Neural cell (in vitro differentiated cells): ENCODE measurements at regions not wholly inside any gene's neighbourhood (a gene's known extent, or its start where the extent isn't known, plus 50 kb on each side); places are given as distances from the start of the nearest gene placed in this dataset.

Experiments used
- H2AFZ ChIP-seq: fragments of 200-600, 300-800 bp; sonication (generic), shearing (Covaris generic); 2 replicates; pipeline ENCODE4 v1.6.0; 2014; ENCODE audit warnings: low read depth, mild to moderate bottlenecking, antibody characterized with exemption, low read length, moderate library complexity
- H3F3A ChIP-seq: fragments of 200-600 bp; shearing (Covaris generic); 2 replicates; pipeline ENCODE4 v1.6.1; 2016; ENCODE audit warnings: mild to moderate bottlenecking, moderate library complexity, mixed read lengths, antibody characterized with exemption, low read length; ENCODE audit not compliant: insufficient read depth, poor library complexity, severe bottlenecking
- H3K27ac ChIP-seq: fragments of 200-600, 300-800 bp; sonication (generic), shearing (Covaris generic); 2 replicates; pipeline ENCODE4 v1.5.1; 2014; ENCODE audit warnings: mild to moderate bottlenecking, low read length, moderate library complexity
- H3K27me3 ChIP-seq: fragments of 300-800, 200-600 bp; sonication (generic), shearing (Covaris generic); 2 replicates; pipeline ENCODE4 v1.6.0; 2014; ENCODE audit warnings: mild to moderate bottlenecking, low read depth, low read length, moderate library complexity; ENCODE audit not compliant: insufficient read depth
- H3K36me3 ChIP-seq: fragments of 300-800, 200-600 bp; sonication (generic), shearing (Covaris generic); 2 replicates; pipeline ENCODE4 v1.5.1; 2014; ENCODE audit warnings: mild to moderate bottlenecking, antibody characterized with exemption, low read length, moderate library complexity; ENCODE audit not compliant: insufficient read depth
- H3K4me2 ChIP-seq: fragments of 300-800, 200-600 bp; sonication (generic), shearing (Covaris generic); 2 replicates; pipeline ENCODE4 v1.6.0; 2014; ENCODE audit warnings: mild to moderate bottlenecking, low read length
- H3K4me3 ChIP-seq: fragments of 300-800, 200-600 bp; sonication (generic), shearing (Covaris generic); 2 replicates; pipeline ENCODE4 v1.5.1; 2014; ENCODE audit warnings: mild to moderate bottlenecking, low read length, moderate library complexity
- H3K79me2 ChIP-seq: fragments of 200-600 bp; shearing (Covaris generic); replicated peaks from 2 replicates; pipeline ENCODE4 v1.6.0; 2014; ENCODE audit warnings: mild to moderate bottlenecking, low read length, moderate library complexity; ENCODE audit not compliant: insufficient read depth
- H3K9ac ChIP-seq: fragments of 300-800, 200-600 bp; sonication (generic), shearing (Covaris generic); 2 replicates; pipeline ENCODE4 v1.6.1; 2016; ENCODE audit warnings: mild to moderate bottlenecking, low read length, mixed read lengths
- H3K9me2 ChIP-seq: fragments of 200-600 bp; shearing (Covaris generic); 2 replicates; pipeline ENCODE4 v1.6.1; 2016; ENCODE audit warnings: mild to moderate bottlenecking, low read length, mixed read lengths; ENCODE audit not compliant: insufficient read depth
- H3K9me3 ChIP-seq: fragments of 200-600, 300-800 bp; sonication (generic), shearing (Covaris generic); 2 replicates; pipeline ENCODE4 v1.6.1; 2016; ENCODE audit warnings: mild to moderate bottlenecking, mixed run types, low read length, moderate library complexity, mixed read lengths
- H4K20me1 ChIP-seq: fragments of 200-600 bp; shearing (Covaris generic); 2 replicates; pipeline ENCODE4 v1.6.1; 2016; ENCODE audit warnings: mild to moderate bottlenecking, mixed run types; ENCODE audit not compliant: insufficient read depth
- EP300 ChIP-seq: fragments of 450-650 bp; conservative IDR thresholded peaks from 2 replicates; pipeline ENCODE4 v1.6.1; 2014; ENCODE audit warnings: antibody characterized with exemption, mild to moderate bottlenecking, moderate library complexity; ENCODE audit not compliant: poor library complexity, severe bottlenecking
- EZH2 ChIP-seq: fragments of 200-600, 300-800 bp; shearing (Covaris generic), sonication (generic); IDR thresholded peaks from 2 replicates; pipeline ENCODE4 v1.6.1; 2014; ENCODE audit warnings: antibody characterized with exemption, low read length, borderline replicate concordance, mild to moderate bottlenecking; ENCODE audit not compliant: insufficient read depth, poor library complexity, severe bottlenecking
- MXI1 ChIP-seq: fragments of 450-650 bp; conservative IDR thresholded peaks from 2 replicates; pipeline ENCODE4 v1.6.1; 2014; ENCODE audit warnings: antibody characterized with exemption, mild to moderate bottlenecking; ENCODE audit not compliant: poor library complexity, severe bottlenecking
- POLR2AphosphoS5 ChIP-seq: IDR thresholded peaks from 2 replicates; pipeline ENCODE4 v1.6.1; 2012
- RAD21 ChIP-seq: fragments of 450-650 bp; conservative IDR thresholded peaks from 2 replicates; pipeline ENCODE4 v1.6.1; 2014; ENCODE audit warnings: antibody characterized with exemption, mild to moderate bottlenecking, moderate library complexity
- SMC3 ChIP-seq: fragments of 450-650 bp; conservative IDR thresholded peaks from 2 replicates; pipeline ENCODE4 v1.6.1; 2014; ENCODE audit warnings: antibody characterized with exemption, mild to moderate bottlenecking, moderate library complexity; ENCODE audit not compliant: poor library complexity
- TAF1 ChIP-seq: IDR thresholded peaks from 2 replicates; pipeline ENCODE4 v1.6.1; 2012; ENCODE audit warnings: low read depth
- TF ChIP-seq, protein P1 (sequence below): fragments of 450-650 bp; IDR thresholded peaks from 2 replicates; pipeline ENCODE4 v1.5.1; 2014; ENCODE audit warnings: antibody characterized with exemption, mild to moderate bottlenecking, moderate library complexity; ENCODE audit not compliant: poor library complexity, severe bottlenecking
- TF ChIP-seq, protein P2 (sequence below): IDR thresholded peaks from 2 replicates; pipeline ENCODE4 v1.6.1; 2012; ENCODE audit warnings: borderline replicate concordance

DNA sequence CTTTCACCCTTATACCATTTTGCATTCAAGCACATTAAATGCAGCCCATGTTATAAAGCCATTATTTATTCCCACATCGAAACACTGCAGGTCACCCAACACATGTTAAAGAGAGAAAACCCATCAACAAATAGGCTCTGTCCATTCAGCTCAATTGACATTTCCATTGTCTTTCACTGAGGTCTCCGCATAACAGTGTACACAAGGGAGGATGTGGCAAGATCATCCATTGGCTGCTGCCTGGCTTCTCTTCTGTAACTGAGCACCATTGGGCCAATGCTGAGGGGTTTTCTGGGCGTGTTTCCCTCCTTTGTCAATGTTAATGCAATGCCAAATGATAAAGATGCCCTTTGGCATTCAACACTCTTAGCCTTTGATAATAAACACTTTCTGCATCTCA, 278.1 kb upstream of the SP4 start:
- Histone ChIP-seq H2AFZ (no peak overlapping the region), H3K4me2 (no peak overlapping the region), H3K9ac (no peak overlapping the region), H3K27ac (no peak overlapping the region), H3K9me2 (no peaks in the 10 kb centered on the region), H3K9me3 (no peaks in the 10 kb centered on the region), H3K27me3 (no peaks in the 10 kb centered on the region), H3K36me3 (no peaks in the 10 kb centered on the region), H3K79me2 (no peaks in the 10 kb centered on the region), H3K4me3 (no peak overlapping the region), H4K20me1 (no peaks in the 10 kb centered on the region), H3F3A (no peaks in the 10 kb centered on the region)
- no peak for TF ChIP-seq TAF1
- TF ChIP-seq EZH2: no peak
- TF ChIP-seq, protein P1, sequence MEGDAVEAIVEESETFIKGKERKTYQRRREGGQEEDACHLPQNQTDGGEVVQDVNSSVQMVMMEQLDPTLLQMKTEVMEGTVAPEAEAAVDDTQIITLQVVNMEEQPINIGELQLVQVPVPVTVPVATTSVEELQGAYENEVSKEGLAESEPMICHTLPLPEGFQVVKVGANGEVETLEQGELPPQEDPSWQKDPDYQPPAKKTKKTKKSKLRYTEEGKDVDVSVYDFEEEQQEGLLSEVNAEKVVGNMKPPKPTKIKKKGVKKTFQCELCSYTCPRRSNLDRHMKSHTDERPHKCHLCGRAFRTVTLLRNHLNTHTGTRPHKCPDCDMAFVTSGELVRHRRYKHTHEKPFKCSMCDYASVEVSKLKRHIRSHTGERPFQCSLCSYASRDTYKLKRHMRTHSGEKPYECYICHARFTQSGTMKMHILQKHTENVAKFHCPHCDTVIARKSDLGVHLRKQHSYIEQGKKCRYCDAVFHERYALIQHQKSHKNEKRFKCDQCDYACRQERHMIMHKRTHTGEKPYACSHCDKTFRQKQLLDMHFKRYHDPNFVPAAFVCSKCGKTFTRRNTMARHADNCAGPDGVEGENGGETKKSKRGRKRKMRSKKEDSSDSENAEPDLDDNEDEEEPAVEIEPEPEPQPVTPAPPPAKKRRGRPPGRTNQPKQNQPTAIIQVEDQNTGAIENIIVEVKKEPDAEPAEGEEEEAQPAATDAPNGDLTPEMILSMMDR: no peak
- no peak for TF ChIP-seq SMC3
- no peak for TF ChIP-seq POLR2AphosphoS5

DNA sequence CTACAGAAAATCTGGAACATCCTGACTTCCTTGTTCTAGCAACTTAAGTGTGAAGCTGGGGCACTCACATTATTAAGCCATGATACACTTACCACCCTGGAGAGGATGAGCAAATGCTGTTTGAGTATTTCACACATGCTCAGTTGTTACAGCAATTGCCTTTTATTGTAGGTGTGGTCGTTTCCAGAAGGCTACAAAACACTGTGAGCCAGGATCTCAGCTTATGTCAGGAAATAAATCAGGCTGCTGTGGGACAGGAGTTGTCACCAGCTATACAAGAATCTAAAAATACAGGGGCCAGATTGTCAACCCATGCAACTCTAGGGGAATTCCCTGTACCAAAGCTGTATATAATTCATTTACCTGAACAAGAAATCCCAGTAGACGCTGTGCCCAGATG, 273.3 kb upstream of the SP4 start:
- Histone ChIP-seq H3K9ac (no peak overlapping the region), H3K9me3 (no peaks in the 10 kb centered on the region), H3K27me3 (no peaks in the 10 kb centered on the region), H3K27ac (no peak overlapping the region), H3K36me3 (no peaks in the 10 kb centered on the region), H3F3A (no peaks in the 10 kb centered on the region), H4K20me1 (no peaks in the 10 kb centered on the region), H3K4me3 (no peak overlapping the region), H3K9me2 (no peaks in the 10 kb centered on the region), H3K79me2 (no peaks in the 10 kb centered on the region), H3K4me2 (no peak overlapping the region), H2AFZ (no peak overlapping the region)
- TF ChIP-seq POLR2AphosphoS5: no peak
- TF ChIP-seq, protein P2, sequence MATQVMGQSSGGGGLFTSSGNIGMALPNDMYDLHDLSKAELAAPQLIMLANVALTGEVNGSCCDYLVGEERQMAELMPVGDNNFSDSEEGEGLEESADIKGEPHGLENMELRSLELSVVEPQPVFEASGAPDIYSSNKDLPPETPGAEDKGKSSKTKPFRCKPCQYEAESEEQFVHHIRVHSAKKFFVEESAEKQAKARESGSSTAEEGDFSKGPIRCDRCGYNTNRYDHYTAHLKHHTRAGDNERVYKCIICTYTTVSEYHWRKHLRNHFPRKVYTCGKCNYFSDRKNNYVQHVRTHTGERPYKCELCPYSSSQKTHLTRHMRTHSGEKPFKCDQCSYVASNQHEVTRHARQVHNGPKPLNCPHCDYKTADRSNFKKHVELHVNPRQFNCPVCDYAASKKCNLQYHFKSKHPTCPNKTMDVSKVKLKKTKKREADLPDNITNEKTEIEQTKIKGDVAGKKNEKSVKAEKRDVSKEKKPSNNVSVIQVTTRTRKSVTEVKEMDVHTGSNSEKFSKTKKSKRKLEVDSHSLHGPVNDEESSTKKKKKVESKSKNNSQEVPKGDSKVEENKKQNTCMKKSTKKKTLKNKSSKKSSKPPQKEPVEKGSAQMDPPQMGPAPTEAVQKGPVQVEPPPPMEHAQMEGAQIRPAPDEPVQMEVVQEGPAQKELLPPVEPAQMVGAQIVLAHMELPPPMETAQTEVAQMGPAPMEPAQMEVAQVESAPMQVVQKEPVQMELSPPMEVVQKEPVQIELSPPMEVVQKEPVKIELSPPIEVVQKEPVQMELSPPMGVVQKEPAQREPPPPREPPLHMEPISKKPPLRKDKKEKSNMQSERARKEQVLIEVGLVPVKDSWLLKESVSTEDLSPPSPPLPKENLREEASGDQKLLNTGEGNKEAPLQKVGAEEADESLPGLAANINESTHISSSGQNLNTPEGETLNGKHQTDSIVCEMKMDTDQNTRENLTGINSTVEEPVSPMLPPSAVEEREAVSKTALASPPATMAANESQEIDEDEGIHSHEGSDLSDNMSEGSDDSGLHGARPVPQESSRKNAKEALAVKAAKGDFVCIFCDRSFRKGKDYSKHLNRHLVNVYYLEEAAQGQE: no peak
- TF ChIP-seq EP300: no peak
- no peak for TF ChIP-seq MXI1
- TF ChIP-seq RAD21: no peak
- TF ChIP-seq, protein P1: no peak
- no peak for TF ChIP-seq EZH2
- no peak for TF ChIP-seq SMC3
- no peak for TF ChIP-seq TAF1
